ENCODE measurements at regions not wholly inside any gene's neighbourhood (a gene's known extent, or its start where the extent isn't known, plus 50 kb on each side); places are given as distances from the start of the nearest gene placed in this dataset.

- in situ Hi-C loops (cut with MboI; ENCODE audit: low sequenced_read_pairs in 4 of 4): no loop called here
- Histone ChIP-seq H3K27ac (no peak overlapping the region), H3K9me3 (no peaks in the 10 kb centered on the region), H3K4me3 (no peak overlapping the region), H3K4me1 (no peaks in the 10 kb centered on the region), H3K36me3 (no peaks in the 10 kb centered on the region), H3K27me3 (no peaks in the 10 kb centered on the region)
- intact Hi-C loops (cut with DNase I; ENCODE audit: low total_unique reads): no loop called here
- DNase-seq (no peak), ATAC-seq (no peak)
- TF ChIP-seq CTCF (IDR thresholded peaks at IDR 0.05 in 4 of 5, conservative IDR thresholded peaks at IDR 0.05 in 1 of 5) (no peak), POLR2A (IDR thresholded peaks at IDR 0.05) (no peak)
These were observed 184.9 kb upstream of the PARD3B start for GRCh38 chr2:204360218-204361007.

- in situ Hi-C loops (cut with MboI; ENCODE audit: low sequenced_read_pairs in 4 of 4) (no loop called here), intact Hi-C loops (cut with DNase I; ENCODE audit: low total_unique reads) (no loop called here)
- TF ChIP-seq POLR2A (IDR thresholded peaks at IDR 0.05) (no peak), CTCF (IDR thresholded peaks at IDR 0.05 in 4 of 5, conservative IDR thresholded peaks at IDR 0.05 in 1 of 5) (no peak)
These were observed 183.5 kb upstream of the PARD3B start for GRCh38 chr2:204361738-204362137.

GRCh38 chr2:204362581-204362980 is 182.7 kb upstream of the PARD3B start:
- intact Hi-C loops (cut with DNase I; ENCODE audit: low total_unique reads): no loop called here
- in situ Hi-C loops (cut with MboI; ENCODE audit: low sequenced_read_pairs in 4 of 4): no loop called here
- H3K4me3 ChIP-seq: no peak overlapping the region

More at GRCh38 chr2:204361738-204362137, 183.5 kb upstream of the PARD3B start:
- DNase-seq (no peak), ATAC-seq (no peak)
- Histone ChIP-seq H3K9me3 (no peaks in the 10 kb centered on the region), H3K4me1 (no peaks in the 10 kb centered on the region), H3K36me3 (no peaks in the 10 kb centered on the region), H3K27me3 (no peaks in the 10 kb centered on the region), H3K4me3 (no peak overlapping the region), H3K27ac (no peak overlapping the region)

GRCh38 chr2:204363513-204363912 is 181.8 kb upstream of the PARD3B start:
- Histone ChIP-seq H3K4me3 (no peak overlapping the region), H3K36me3 (no peaks in the 10 kb centered on the region), H3K27me3 (no peaks in the 10 kb centered on the region), H3K4me1 (no peaks in the 10 kb centered on the region), H3K9me3 (no peaks in the 10 kb centered on the region), H3K27ac (no peak overlapping the region)
- ATAC-seq (no peak), DNase-seq (no peak)
- in situ Hi-C loops (cut with MboI; ENCODE audit: low sequenced_read_pairs in 4 of 4) (no loop called here), intact Hi-C loops (cut with DNase I; ENCODE audit: low total_unique reads) (no loop called here)
- TF ChIP-seq POLR2A (IDR thresholded peaks at IDR 0.05): no peak
- no peak for TF ChIP-seq CTCF (IDR thresholded peaks at IDR 0.05 in 4 of 5, conservative IDR thresholded peaks at IDR 0.05 in 1 of 5)

More at GRCh38 chr2:204362581-204362980, 182.7 kb upstream of the PARD3B start:
- H3K27ac ChIP-seq: no peak overlapping the region
- H3K4me1 ChIP-seq: no peaks in the 10 kb centered on the region
- TF ChIP-seq POLR2A (IDR thresholded peaks at IDR 0.05): no peak
- TF ChIP-seq CTCF (IDR thresholded peaks at IDR 0.05 in 4 of 5, conservative IDR thresholded peaks at IDR 0.05 in 1 of 5): no peak
- ATAC-seq (no peak), DNase-seq (no peak)
- H3K27me3 ChIP-seq: no peaks in the 10 kb centered on the region
- no peaks in the 10 kb centered on the region for H3K9me3 ChIP-seq
- no peaks in the 10 kb centered on the region for H3K36me3 ChIP-seq
